SK-N-SH treated with all-trans-retinoic acid at 6 μM for 48 hours (cell line): ENCODE measurements at regions not wholly inside any gene's neighbourhood (a gene's known extent, or its start where the extent isn't known, plus 50 kb on each side); places are given as distances from the start of the nearest gene placed in this dataset.

ENCODE experiments used
- ARNTL ChIP-seq: fragments of 450-650 bp; formaldehyde crosslinking; IDR thresholded peaks from 2 replicates; pipeline ENCODE4 v1.5.0; 2020; ENCODE audit warnings: low read depth, mild to moderate bottlenecking, moderate library complexity, borderline replicate concordance
- BACH2 ChIP-seq: fragments of 250-450 bp; sonication (Bioruptor Pico); IDR thresholded peaks from 2 replicates; pipeline ENCODE4 v1.9.0; 2021; ENCODE audit warnings: mild to moderate bottlenecking, borderline replicate concordance
- RARB ChIP-seq: fragments of 250-450 bp; sonication (Bioruptor Pico); IDR thresholded peaks from 2 replicates; pipeline ENCODE4 v1.8.0; 2021; ENCODE audit warnings: mild to moderate bottlenecking, moderate library complexity
- SNAI2 ChIP-seq: fragments of 250-450 bp; sonication (Bioruptor Pico); IDR thresholded peaks from 2 replicates; pipeline ENCODE4 v1.5.0; 2020; ENCODE audit warnings: mild to moderate bottlenecking, moderate library complexity
- TOX ChIP-seq: fragments of 250-450 bp; sonication (Bioruptor Pico); IDR thresholded peaks from 2 replicates; pipeline ENCODE4 v1.8.0; 2021; ENCODE audit warnings: mild to moderate bottlenecking, moderate library complexity, borderline replicate concordance
- ZC3H10 ChIP-seq: fragments of 250-450 bp; sonication (Bioruptor Pico); IDR thresholded peaks from 2 replicates; pipeline ENCODE4 v1.5.1; 2021; ENCODE audit warnings: mild to moderate bottlenecking, moderate library complexity
- ZFP3 ChIP-seq: fragments of 250-450 bp; sonication (Bioruptor Pico); IDR thresholded peaks from 2 replicates; pipeline ENCODE4 v1.5.0; 2020; ENCODE audit warnings: mild to moderate bottlenecking, moderate library complexity
- TF ChIP-seq, protein P1 (sequence below): fragments of 250-450 bp; sonication (Bioruptor Pico); IDR thresholded peaks from 2 replicates; pipeline ENCODE4 v1.5.0; 2020; ENCODE audit warnings: mild to moderate bottlenecking, moderate library complexity
- TF ChIP-seq, protein P2 (sequence below): fragments of 250-450 bp; sonication (Bioruptor Pico); IDR thresholded peaks from 2 replicates; pipeline ENCODE4 v1.8.0; 2020; ENCODE audit warnings: mild to moderate bottlenecking, moderate library complexity, borderline replicate concordance
- TF ChIP-seq, protein P3 (sequence below): fragments of 250-450 bp; sonication (Bioruptor Pico); IDR thresholded peaks from 2 replicates; pipeline ENCODE4 v1.8.0; 2021; ENCODE audit warnings: low read depth, mild to moderate bottlenecking, moderate library complexity, borderline replicate concordance
- TF ChIP-seq, protein P4 (sequence below): fragments of 250-450 bp; sonication (Bioruptor Pico); IDR thresholded peaks from 2 replicates; pipeline ENCODE4 v1.5.1; 2020; ENCODE audit warnings: low read depth, mild to moderate bottlenecking, moderate library complexity

DNA sequence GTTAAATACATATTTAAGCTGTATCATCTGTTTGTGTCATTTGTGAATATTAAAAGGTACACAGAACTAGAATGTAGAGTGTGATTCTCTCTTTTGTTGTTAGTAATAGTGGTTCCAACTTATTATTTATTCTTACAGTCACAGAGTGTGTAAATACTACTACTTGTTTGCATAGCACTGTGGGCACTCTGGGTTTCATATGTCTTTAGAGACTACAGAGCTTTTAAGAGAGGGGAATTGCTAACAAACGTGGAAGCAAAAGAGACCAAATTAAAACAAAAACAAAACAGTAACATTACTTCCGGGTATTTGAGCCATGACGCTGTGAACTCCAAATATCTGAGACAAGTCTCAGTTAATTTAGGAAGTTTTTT lies 828.0 kb upstream of the DPPA4 start:
- TF ChIP-seq, protein P1, sequence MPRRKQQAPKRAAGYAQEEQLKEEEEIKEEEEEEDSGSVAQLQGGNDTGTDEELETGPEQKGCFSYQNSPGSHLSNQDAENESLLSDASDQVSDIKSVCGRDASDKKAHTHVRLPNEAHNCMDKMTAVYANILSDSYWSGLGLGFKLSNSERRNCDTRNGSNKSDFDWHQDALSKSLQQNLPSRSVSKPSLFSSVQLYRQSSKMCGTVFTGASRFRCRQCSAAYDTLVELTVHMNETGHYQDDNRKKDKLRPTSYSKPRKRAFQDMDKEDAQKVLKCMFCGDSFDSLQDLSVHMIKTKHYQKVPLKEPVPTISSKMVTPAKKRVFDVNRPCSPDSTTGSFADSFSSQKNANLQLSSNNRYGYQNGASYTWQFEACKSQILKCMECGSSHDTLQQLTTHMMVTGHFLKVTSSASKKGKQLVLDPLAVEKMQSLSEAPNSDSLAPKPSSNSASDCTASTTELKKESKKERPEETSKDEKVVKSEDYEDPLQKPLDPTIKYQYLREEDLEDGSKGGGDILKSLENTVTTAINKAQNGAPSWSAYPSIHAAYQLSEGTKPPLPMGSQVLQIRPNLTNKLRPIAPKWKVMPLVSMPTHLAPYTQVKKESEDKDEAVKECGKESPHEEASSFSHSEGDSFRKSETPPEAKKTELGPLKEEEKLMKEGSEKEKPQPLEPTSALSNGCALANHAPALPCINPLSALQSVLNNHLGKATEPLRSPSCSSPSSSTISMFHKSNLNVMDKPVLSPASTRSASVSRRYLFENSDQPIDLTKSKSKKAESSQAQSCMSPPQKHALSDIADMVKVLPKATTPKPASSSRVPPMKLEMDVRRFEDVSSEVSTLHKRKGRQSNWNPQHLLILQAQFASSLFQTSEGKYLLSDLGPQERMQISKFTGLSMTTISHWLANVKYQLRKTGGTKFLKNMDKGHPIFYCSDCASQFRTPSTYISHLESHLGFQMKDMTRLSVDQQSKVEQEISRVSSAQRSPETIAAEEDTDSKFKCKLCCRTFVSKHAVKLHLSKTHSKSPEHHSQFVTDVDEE (CRISPR knock-in tag), result no peak
- TF ChIP-seq SNAI2 (no peak), ZC3H10 (CRISPR knock-in tag) (no peak), BACH2 (CRISPR knock-in tag) (no peak), ARNTL (CRISPR knock-in tag) (no peak), ZFP3 (CRISPR knock-in tag) (no peak), RARB (CRISPR knock-in tag) (no peak), TOX (CRISPR knock-in tag) (no peak)
- TF ChIP-seq, protein P2, sequence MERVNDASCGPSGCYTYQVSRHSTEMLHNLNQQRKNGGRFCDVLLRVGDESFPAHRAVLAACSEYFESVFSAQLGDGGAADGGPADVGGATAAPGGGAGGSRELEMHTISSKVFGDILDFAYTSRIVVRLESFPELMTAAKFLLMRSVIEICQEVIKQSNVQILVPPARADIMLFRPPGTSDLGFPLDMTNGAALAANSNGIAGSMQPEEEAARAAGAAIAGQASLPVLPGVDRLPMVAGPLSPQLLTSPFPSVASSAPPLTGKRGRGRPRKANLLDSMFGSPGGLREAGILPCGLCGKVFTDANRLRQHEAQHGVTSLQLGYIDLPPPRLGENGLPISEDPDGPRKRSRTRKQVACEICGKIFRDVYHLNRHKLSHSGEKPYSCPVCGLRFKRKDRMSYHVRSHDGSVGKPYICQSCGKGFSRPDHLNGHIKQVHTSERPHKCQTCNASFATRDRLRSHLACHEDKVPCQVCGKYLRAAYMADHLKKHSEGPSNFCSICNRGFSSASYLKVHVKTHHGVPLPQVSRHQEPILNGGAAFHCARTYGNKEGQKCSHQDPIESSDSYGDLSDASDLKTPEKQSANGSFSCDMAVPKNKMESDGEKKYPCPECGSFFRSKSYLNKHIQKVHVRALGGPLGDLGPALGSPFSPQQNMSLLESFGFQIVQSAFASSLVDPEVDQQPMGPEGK (CRISPR knock-in tag), result no peak
- TF ChIP-seq, protein P3, sequence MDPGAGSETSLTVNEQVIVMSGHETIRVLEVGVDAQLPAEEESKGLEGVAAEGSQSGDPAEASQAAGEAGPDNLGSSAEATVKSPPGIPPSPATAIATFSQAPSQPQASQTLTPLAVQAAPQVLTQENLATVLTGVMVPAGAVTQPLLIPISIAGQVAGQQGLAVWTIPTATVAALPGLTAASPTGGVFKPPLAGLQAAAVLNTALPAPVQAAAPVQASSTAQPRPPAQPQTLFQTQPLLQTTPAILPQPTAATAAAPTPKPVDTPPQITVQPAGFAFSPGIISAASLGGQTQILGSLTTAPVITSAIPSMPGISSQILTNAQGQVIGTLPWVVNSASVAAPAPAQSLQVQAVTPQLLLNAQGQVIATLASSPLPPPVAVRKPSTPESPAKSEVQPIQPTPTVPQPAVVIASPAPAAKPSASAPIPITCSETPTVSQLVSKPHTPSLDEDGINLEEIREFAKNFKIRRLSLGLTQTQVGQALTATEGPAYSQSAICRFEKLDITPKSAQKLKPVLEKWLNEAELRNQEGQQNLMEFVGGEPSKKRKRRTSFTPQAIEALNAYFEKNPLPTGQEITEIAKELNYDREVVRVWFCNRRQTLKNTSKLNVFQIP, result no peak
- TF ChIP-seq, protein P4, sequence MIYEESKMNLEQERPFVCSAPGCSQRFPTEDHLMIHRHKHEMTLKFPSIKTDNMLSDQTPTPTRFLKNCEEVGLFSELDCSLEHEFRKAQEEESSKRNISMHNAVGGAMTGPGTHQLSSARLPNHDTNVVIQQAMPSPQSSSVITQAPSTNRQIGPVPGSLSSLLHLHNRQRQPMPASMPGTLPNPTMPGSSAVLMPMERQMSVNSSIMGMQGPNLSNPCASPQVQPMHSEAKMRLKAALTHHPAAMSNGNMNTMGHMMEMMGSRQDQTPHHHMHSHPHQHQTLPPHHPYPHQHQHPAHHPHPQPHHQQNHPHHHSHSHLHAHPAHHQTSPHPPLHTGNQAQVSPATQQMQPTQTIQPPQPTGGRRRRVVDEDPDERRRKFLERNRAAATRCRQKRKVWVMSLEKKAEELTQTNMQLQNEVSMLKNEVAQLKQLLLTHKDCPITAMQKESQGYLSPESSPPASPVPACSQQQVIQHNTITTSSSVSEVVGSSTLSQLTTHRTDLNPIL, result no peak
